GM11168 (cell line): ENCODE measurements at regions not wholly inside any gene's neighbourhood (a gene's known extent, or its start where the extent isn't known, plus 50 kb on each side); places are given as distances from the start of the nearest gene placed in this dataset.

Source experiments
- in situ Hi-C: fragments of 300-500 bp; cut with MboI; formaldehyde crosslinking; loops from one replicate; pipeline ENCODE4 v1.12.0; 2022; ENCODE audit warnings: low sequenced_read_pairs; ENCODE audit not compliant: unreplicated experiment

DNA sequence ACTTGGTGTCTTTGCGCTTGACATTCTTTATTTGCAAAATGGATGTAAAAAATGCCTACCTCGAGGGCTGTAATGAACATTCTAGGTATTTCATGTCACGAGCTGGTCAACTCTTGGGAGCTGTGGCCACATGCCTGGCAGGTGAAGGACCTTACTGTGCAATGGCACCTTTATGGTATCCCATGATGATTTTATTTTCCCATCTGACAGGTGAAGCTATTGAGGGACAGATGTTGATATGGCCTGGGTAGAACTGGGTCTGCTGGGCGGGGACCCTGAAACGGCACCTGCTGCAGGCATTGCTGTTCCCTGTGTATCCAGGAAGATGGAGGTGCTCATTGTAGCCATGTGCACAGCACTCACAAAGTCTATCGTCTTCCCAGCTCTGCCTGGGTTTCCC lies 332.2 kb downstream of the TEX29 start:
- in situ Hi-C loops = loop anchor here (25.0 kb wide), 1 partner anchor 110 kb away; no protein-coding TSS in a partner anchor

DNA sequence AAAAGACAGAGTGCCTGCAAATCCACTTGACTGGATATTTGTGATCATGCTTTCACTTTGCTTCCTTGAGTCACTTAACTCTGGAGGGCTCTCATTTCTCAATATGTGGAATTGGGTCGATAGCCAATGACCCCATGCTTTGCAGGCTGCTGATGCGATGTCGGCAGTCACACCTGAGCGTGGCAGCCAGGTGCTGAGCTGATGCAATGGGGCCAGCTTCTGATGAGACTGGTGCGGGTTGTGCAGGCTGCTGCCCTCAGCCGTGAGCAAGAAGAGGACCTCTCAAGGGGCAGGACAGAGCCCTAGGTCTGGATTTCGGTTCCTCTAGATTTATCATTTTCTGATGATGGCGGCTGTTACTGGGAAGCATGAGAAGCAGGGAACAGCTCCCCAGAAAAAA lies 334.1 kb downstream of the TEX29 start:
- in situ Hi-C loops = loop anchor here (25.0 kb wide), 1 partner anchor 108 kb away; no protein-coding TSS in a partner anchor

DNA sequence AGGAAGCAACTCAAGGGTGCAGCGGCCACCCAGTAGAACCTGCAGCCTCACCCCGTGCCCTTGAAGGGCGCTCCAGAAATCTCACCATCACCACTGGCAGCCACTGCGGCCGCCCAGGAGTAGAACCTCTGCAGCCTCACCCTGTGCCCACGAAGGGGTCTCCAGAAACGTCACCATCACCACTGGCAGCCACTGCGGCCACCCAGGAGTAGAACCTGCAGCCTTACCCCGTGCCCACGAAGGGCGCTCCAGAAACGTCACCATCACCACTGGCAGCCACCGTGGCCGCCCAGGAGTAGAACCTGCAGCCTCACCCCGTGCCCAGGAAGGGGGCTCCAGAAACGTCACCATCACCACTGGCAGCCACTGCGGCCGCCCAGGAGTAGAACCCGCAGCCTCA lies 336.0 kb downstream of the TEX29 start:
- in situ Hi-C loops = loop anchor here (25.0 kb wide), 1 partner anchor 106 kb away; no protein-coding TSS in a partner anchor

DNA sequence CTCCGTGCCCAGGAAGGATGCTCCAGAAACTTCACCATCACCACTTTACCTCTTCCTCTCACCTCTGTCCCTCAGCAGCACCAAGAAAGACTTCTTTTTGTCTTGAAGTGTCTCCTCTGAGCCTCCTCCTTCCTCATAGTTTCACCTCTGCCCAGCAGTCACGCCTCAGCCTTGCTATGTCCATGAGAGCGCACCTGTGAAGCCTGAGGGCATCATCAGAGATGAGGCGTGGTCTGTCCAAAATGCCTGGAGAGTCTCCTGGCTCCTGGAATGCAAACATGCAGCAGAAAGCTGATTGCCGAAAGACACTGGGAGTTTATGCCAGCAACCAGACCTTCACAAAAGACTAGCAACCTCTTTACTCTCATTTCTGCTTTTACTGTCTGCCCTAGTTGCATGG lies 336.6 kb downstream of the TEX29 start:
- in situ Hi-C loops = loop anchor here (25.0 kb wide), 1 partner anchor 105 kb away; no protein-coding TSS in a partner anchor

DNA sequence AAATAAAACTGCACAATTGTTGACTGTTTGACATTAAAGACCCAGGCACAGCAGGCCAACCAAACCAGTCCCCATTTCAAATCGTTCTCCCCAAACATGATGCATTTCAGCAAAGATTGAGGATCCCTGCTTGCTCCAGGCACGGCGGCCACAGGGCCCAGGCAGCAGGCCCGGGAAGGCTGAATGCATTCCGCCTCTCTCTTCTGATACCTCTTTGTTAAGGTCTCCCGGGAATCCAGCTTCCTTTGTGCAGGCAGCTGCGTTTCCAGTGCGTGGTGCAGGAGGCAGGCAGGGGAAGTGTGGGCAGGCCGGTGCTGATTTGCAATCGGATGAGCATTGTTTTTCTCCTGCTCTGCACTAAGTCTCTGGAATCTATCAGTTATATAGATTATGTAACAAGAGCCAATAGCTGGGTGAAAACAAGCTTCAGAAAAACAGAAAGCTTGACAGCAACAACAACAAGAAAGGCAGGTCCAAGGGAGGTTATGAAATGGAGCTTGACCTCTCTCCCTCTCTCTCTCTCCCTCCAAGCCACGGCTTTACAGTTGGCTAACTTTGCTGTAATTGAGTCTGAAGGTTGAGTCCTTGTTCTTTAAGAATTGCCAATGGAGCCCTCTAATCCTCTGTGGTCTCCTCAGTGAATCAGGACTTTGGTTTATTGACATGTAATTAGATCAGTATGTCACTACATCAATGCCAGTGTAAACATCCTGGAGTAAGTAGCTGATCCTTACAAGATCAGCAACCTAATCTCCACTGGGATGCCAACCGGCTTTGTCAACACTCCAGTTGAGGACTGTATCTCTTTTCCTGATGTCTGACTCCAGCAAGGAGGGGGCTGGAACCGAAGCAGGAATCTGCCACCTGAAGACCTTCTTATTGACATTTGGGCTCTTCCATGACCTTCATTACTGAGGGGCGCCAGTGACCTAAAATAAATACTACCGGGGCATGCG lies 338.0 kb downstream of the TEX29 start:
- in situ Hi-C loops = loop anchor here (25.0 kb wide), 1 partner anchor 104 kb away; no protein-coding TSS in a partner anchor

DNA sequence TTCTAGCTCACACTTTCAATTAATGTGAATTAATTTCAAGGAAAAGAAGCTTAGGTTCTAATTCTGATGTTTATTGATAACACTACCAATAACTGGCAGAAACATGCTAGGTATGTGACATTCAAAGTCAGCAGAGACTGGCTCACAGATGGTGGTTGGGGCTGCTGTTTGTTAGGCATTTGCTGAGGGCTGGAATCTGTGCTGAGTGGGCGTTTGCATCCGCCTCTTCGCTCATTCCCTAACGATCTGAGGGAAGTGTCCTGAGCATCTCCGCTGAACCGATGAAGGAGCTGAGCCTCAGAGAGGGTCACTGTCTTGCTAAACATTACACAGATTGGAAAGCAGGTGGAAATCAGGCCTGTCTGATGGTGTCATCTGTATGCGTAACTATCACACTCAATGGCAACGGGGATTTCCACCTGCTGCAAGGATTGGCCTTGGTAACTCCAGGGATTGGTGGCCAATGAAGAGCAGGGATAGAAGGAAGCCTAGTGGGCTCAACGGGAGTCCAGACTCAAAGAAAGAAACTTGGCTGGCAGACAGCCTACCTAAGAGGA lies 338.9 kb downstream of the TEX29 start:
- in situ Hi-C loops = loop anchor here (25.0 kb wide), 1 partner anchor 103 kb away; no protein-coding TSS in a partner anchor

DNA sequence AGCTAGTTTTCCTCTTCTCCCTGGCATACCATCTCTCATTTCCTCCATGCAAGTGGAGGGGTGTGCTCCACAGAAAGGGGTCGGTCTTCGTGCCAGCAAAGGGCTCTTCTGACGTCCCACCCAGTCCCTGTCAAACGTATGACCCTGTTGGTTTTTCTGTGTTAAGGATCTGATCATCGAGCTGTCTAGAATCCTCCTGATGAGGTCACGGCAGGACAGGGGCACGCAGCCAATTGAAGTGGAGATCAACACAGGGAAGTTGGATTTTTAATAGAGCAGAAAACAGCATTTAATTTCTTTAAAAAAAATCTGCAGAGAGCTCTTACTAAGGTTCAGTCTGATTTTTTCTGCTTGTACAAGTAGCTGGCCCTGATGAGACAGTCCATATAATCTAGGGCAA lies 339.4 kb downstream of the TEX29 start:
- in situ Hi-C loops = loop anchor here (25.0 kb wide), 1 partner anchor 102 kb away; no protein-coding TSS in a partner anchor

DNA sequence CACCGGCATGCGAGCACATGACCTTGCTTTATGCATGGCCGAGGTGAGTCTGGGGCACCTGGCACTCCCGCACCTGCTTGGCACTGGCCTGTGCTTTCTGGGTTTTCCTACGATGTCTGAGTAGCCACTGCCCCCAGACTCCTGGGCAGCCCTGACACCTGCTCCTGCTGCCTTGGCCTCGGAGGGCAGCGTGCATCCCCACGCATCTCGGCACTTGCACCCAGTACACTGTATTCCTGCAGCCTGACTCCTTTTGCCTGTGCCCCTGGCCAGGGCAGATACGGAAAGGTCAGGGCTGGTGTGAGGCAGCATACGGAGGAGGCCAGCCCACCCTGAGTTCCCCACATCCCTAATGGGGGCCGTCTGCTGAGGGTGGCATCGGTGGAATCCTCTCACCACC lies 340.6 kb downstream of the TEX29 start:
- in situ Hi-C loops = loop anchor here (25.0 kb wide), 1 partner anchor 101 kb away; no protein-coding TSS in a partner anchor

DNA sequence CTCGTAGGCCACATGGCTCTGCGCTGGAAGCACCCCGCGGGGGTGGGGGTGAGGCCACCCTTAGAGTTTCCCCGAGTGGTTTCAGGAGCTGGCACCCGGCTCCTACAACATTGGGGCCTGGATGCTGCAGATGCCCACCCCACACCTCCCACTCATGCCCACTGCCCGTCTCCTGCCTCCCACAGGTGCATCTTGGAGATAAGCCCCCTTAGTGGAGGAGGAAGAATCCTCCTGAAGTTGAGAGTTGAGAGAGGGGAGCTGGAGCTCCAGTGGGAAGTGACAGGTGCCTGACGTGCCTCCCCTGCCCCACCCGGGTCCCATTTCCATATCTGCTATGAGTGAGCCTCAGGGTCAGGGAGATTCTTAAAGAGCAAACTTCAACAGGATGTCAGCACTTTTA lies 341.3 kb downstream of the TEX29 start:
- in situ Hi-C loops = loop anchor here (25.0 kb wide), 1 partner anchor 101 kb away; no protein-coding TSS in a partner anchor

DNA sequence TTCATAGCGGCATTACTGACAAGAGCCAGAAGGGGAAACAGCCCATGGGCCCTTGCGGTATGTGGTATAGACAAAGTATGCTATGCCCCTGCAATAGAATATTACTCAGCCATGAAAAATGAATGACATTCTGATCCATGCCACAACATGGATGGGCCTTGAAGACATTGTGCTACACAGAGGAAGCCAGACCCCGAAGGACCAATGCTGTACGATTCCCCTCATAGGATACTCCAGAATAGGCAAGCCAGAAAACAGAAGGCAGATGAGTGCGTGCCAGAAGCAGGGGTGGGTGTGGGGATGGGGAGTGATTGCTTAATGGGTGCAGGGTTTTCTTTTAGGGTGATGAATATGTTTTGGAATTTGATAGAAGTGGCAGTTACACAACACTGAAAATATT lies 342.0 kb downstream of the TEX29 start:
- in situ Hi-C loops = loop anchor here (25.0 kb wide), 1 partner anchor 100 kb away; no protein-coding TSS in a partner anchor

DNA sequence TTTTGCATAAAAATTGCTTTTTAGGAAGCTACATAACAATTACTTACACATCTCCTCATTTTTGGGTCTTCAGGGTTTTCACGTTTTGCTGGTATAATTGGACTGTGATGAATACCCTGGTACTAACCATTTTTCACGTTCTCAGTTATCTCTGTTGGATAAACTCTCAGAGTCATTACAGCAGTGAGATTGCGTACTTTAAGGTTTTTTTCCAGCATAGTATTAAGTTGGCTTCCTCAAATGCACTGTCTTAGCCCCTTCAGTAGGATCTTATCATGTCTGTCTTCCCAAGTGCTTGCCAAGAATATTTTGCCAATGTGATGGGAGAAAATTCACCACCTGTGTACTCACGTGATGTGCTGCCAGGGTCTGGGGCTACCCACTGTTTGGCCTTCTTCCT lies 342.5 kb downstream of the TEX29 start:
- in situ Hi-C loops = loop anchor here (25.0 kb wide), 1 partner anchor 99 kb away; no protein-coding TSS in a partner anchor

DNA sequence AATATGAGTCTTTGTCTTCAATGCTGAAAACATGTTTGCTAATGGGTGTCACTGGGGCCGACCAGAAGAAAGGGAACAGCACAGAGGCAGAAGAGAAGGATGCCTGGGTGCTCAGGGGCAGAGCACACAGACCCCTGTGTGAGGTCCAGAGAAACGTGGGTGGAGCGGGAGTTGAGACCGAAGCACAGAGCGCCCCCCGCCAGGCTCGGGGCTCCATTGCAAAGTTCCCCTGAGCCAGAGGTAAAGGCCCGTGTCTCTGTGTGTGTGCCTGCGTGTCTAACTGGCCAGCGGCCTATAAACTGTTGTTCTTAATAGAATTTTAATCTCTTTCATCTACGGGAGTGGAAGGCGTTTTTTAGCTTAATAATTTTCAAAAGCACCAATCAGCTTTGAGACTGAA lies 343.1 kb downstream of the TEX29 start:
- in situ Hi-C loops = loop anchor here (25.0 kb wide), 1 partner anchor 99 kb away; no protein-coding TSS in a partner anchor

DNA sequence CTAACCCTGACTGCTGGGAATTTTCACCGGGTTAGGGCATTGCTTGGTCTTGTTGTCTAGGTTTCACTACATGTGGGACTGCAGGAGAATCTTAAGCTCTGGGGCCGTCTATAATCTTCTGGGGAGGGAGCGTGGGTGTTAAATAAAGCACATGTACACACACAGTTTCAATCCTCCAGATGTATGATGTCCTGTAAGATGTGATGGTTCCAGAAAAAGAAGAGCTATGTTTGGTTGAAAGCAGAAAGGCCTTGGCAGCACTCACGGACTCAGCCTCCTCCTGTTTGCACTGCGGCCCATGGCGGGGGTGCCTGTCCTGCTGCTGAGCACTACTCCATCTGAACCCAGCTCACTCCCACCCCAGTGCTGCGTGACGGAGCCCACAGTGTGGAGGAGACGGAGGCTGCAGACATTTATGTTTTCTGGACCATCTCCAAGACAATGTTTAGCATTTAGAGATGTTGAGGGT lies 343.5 kb downstream of the TEX29 start:
- in situ Hi-C loops = loop anchor here (25.0 kb wide), 1 partner anchor 98 kb away; no protein-coding TSS in a partner anchor

DNA sequence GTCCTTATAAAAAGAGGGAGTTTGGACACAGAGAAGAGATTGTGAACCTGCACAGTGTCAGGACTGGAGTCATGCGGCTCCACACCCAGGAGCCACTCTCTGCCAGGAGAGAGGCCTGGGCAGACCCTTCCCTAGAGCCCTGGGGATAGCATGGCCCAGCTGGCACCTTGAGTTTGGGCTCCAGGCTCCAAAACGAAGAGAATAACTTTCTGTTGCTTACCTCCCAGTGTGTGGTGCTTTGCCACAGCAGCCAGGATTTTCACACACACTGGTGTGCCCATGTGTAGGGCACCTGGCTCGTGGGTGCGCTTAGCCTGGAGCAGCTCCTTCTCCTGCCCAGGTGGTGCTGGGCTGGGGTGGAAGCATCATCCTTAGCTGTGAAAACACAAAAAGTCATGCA lies 344.3 kb downstream of the TEX29 start:
- in situ Hi-C loops = loop anchor here (25.0 kb wide), 1 partner anchor 98 kb away; no protein-coding TSS in a partner anchor

DNA sequence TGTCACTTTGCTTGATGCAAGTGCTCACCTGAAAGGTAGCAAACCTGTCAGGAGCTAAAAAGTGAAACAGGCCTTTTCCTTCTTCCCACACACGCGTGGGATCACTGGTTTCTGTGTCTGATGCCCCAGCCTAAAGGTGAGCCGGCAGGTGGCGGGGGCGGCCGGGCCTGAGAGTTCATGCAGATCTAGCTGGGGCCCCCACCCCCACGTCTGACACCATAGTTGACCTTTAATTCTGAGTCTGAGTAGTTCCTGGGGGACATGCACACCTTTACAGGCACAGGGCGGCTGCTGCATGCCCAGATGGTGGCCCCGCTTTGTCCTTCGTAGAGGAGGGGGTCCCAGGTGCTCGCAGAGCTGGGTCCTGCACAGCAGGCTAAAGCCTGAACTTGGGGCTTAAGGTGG lies 345.3 kb downstream of the TEX29 start:
- in situ Hi-C loops = loop anchor here (25.0 kb wide), 1 partner anchor 97 kb away; no protein-coding TSS in a partner anchor

DNA sequence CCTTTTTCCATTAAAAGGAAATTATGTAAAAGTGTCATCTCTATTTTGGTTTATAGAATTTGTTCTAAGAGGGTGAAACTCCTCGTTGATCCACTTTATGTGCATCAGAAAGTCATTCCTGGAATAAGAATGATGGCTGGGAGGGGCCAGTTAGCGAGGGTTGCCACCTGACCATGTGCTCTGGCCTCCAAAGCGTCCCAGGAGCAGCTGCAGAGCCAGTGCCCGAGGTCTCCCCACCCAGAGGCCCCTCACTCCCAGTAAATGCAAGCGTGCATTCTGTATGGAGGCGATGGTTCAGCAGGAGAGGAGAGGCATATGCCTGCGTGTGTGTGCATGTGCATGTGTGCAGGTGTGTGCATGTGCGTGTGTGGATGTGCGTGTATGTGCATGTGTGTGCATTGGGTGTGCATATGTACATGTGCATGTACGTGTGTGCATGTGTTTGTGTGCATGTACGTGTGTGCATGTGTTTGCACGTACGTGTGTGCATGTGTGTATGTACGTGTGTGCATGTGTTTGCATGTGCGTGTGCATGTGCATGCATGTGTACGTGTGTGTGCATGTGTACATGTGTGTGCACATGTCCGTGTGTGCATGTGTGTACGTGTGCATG lies 345.8 kb downstream of the TEX29 start:
- in situ Hi-C loops = loop anchor here (25.0 kb wide), 1 partner anchor 96 kb away; no protein-coding TSS in a partner anchor

DNA sequence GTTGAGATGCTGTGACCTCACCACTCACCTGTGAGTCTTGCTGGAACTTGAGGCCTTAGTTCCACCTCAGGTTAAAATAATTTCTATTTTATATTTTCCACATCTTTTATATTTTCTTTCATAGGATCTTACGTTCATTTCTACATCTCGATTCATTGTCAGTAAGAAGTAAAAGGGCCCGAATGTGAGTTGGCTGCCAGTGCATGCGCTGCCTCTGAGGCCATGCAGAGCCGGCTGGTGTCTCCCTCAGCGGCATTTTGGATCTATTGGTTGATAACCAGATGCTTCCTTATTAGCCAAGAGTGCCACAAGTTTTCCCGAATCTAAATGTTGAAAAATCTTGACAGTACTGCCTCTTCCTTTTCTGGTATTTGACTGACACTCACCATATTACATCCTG lies 347.3 kb downstream of the TEX29 start:
- in situ Hi-C loops = loop anchor here (25.0 kb wide), 1 partner anchor 95 kb away; no protein-coding TSS in a partner anchor

DNA sequence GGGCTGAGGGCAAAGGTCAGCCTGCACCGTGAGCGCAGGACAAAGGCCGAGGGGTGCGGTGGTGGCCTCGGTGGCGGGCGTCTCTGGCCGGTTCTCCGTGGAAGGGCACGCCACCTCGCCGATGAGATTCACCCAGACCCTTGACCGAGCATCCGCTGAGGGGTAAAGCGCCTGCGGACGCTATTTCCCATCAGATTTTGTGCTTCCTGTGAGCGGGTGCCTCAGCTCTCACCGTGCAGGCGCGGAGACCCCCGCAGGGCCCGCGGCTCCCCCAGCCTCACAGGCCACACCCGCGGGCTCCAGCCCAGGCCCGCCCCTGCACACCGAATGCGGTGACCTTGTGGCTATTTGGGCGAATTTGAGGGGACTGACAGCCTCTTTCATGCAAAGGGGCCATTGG lies 348.0 kb downstream of the TEX29 start:
- in situ Hi-C loops = loop anchor here (25.0 kb wide), 1 partner anchor 94 kb away; no protein-coding TSS in a partner anchor

DNA sequence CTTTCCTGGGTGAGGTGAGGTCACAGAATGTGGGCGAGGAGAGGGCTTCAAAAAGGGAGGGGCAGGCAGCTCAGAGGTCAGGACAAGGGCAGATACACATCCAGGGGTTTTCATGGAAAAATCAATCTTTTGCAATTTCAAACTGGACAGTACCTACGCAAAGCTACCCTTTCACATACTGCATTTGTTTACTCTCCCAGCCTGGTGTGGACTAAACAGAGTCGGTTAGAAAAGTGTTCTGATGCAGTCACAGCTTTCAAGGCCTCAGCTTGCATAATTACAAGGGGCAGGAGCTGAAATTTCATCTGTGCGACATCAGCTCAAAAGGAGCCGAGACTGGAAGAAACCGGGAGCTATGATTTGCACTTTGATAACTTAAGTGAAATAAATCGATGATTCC lies 351.8 kb downstream of the TEX29 start:
- in situ Hi-C loops = loop anchor here (25.0 kb wide), 1 partner anchor 90 kb away; no protein-coding TSS in a partner anchor
